NCI-H2196 treated with DMSO at 0.1 percent for 48 hours (cell line): ENCODE measurements at regions not wholly inside any gene's neighbourhood (a gene's known extent, or its start where the extent isn't known, plus 50 kb on each side); places are given as distances from the start of the nearest gene placed in this dataset.

Source experiments
- DNase-seq: peaks from one replicate; lab custom pipeline; 2025; ENCODE audit not compliant: unreplicated experiment; lab: John Stamatoyannopoulos, UW

DNA sequence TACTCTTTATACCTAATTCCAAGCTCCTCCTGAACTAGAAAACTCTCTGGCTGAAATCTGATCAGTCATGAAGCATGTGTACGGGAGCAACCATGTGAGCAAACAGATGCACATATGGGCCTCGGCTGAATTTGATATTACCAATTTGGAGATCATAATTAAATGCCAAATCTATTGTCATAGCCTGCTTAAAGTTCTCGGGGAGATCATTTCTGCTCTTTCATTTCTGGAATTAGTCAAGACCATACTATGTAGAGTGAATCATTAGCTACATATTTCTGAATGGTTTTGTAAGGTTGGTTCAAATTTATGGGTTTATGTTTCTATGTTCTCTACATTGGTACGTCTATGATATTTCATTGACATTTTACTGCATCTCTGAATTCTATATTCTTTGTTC lies 205.5 kb downstream of the UBE2E3 start:
- DNase-seq, result no peak

DNA sequence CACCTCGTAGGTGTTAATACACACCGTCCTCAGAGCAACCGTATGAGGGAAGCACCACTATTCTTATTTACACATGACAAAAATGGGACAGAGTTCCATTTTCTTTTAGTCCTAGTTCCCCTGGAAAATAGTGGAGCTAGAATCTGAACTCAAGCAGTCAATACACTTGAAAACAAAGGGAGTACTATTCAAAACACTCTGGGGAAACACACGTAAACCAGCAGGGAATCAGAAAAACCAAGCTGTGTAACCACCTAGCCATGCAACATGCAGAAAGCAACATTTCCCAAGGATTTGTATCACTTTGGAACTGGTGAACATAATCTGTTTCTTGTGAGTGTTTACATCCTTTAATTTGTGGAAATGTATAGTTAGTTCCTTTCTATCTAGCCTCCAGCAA lies 208.2 kb downstream of the UBE2E3 start:
- no peak for DNase-seq

DNA sequence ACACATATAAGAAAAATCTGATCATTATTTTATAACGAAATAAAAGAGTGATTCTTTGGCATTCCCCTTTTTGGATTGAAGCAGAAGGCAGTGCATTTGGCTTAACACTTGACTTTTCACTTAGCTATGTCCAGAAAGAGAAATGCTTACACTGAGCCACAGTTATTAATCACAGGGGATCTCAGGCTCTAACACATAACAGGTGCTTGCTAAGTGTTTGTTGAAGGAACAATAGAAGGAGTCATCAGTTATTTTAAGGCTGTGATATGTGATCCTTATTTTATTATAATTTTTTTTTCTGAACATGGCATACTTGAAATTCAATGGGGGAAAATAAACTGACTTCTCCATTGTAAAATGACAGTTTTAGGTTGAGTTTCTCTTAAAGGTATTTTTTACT lies 209.5 kb downstream of the UBE2E3 start:
- no peak for DNase-seq

DNA sequence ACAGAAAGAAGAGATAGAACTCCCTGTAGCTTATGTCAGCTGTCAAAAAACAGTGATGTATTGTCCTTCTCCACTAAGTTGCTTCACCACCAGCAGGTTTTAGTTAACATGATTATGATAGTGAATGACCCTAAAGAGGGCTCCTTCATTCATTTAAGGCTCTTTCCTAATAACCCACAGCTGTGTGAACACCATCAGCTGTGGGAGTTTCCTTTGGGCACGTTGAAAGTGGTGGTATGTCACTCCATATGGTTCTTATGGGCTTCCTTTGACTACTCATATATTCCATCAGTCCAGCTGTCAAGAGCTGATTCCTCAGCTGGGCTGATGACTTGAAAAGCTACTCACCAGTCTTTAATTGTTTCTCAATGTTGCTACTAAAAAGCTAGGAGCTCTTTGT lies 210.3 kb downstream of the UBE2E3 start:
- no peak for DNase-seq

DNA sequence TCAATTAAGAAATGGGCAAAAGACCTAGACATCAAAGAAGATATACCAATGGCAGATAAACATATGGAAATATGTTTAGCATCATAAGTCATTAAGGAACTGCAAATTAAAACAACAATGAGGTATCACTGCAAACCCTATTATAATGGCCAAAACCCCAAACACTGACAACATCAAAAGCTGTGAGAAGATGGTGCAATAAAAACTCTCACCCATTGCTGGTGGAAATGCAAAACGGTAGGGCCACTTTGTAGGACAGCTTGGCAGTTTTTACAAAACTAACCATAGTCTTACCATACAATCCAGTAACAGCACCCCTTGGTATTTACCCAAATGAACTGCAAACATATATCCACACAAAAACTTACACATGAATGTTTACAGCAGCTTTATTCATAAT lies 213.1 kb downstream of the UBE2E3 start:
- DNase-seq, result no peak

DNA sequence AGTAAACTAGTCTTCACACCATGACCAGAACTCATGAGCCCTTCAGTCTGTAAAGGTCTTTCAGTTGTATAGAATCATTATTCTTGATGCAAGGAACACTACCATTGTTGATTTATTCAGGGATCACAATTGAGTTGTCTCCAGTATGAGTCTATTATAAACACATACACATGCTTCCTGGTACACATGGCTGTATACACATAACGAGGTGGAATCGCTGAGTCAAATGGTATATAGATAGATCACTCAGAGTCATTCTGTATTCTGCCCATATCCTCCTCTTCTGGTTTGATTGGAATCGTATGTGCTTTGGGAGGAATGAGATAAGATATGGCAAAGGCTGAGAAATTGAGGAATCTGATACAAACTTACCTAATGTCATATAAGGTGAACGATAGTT lies 216.0 kb downstream of the UBE2E3 start:
- no peak for DNase-seq

DNA sequence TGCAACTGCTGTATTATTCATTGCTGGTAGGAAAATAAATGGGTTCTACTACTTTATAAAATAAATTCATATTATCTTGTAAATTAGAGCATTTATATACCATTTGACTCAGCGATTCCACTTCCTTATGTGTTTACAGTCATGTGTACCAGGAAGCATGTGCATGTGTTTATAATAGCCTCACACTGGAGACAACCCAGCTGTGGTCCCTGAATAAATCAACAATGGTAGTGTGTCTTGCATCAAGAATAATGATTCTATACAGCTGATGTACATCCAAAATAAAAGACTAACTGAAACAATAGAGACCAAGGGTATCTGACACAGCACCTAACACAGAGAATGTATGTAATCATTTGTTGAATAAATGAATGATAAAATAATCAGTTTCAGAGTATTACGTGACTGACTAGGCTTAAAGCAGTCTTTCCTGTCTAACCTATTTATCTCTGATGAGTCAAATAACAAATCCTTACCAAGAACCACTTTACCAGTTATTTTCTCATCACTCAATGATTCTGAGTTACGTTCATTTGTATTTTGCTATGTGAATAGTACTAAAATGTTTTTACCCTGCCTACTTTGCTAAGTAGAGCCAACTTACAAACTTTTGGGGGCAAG lies 216.8 kb downstream of the UBE2E3 start:
- no peak for DNase-seq

DNA sequence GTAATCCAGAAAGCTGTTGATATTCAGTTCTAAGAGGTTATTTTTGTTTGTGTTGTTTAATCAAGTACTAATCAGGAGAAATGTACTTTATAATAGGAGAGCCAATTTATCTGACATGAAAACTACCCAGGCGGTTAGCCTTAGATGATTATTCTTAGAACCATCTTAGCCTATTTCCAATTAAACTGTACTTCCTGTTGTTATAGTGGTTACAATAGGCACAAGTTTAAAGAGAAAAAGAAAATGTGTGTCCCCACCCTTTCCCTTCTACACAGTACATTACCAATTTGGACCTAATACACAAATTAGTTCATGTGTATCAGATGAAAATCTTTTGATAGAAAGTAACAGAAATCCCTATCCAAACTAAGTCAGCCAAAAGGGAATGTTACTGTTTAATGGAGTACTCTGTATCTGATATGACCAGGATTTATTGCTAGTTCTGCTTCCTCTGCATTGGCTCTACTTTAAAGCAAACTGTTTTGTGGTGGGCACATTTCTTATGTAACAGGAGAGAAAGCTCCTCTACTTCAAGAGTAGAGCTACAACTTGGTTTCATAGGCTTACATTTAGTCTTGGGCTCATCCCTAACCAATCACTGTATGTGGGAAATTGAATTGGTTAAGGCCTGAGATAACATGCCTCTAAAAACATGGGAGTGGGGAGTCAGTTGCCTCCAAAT lies 217.9 kb downstream of the UBE2E3 start:
- no peak for DNase-seq

DNA sequence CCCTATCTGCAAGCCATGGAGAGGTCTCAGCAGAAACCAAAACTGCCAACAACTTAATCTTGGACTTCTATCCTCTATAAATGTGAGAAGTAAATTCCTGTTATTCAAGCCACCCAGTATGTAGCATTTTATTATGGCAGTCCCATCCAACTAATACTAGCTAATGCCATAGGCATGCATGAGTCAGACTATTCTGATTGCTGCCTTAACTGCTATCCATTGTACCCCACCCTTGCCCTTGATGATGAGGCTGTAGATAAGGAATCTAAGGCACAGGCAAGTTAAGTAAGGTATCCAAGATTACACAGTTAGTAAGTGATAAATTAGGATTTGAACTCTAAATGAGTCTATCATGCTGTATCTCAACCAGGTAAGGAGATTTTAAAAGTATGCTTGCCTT lies 223.0 kb downstream of the UBE2E3 start:
- DNase-seq, result no peak

DNA sequence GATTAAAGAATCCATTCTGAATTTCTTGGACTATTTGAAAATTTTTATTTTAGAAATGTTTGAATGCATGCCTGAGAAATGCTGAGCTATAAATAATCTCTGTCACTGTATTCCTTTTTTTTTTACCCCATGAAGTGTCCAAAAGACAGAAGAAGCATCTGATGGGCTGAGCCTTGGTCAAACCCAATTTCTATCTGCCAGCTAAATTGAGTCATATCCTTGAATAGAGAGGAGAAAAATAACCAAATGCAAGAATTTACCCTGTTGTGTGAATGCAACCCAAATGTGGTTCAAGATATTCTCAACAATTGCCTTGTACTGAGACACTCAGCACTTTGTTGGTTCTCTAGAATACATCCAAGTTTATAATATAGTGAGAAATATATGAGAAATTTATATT lies 223.5 kb downstream of the UBE2E3 start:
- no peak for DNase-seq

DNA sequence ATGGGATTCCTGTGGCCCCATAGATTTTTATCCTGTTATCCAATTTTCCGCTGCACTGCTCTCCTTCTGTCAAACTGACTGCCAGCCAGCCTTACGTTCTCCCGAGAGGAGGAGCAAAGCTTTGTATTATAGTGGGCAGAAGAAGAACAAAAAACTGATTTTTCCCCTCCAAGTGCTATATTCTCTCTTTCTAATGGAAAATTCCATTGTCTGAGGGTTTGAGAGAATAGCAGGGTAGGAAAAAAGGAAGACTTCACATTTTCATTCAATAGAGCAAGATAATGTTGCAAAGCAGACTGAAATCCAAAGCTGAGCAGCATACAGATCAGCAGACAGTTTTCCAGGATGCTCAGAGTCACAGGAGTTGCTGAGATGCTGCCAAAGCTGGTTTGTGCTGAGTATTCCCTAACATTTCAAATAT lies 238.0 kb downstream of the UBE2E3 start:
- DNase-seq, result no peak

DNA sequence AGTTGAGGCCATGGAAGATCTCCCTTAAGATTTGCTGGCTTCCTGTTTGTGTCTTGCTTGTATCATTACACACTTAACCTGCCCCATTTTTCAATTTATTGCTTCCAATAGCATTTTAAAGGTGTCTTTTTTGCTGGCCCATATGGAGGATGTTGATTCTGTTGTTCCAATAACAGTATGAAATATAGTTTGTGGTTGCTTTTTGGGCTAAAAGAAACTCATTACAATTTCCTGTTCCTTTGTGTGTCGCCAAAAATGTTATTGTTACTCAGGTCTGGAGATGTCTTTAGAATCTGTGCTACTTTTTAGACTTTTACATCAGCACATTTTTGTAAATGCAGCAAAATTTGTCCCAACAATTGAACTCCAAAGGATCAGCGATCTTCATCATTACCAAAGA lies 234.0 kb upstream of the ITGA4 start:
- DNase-seq, result no peak

DNA sequence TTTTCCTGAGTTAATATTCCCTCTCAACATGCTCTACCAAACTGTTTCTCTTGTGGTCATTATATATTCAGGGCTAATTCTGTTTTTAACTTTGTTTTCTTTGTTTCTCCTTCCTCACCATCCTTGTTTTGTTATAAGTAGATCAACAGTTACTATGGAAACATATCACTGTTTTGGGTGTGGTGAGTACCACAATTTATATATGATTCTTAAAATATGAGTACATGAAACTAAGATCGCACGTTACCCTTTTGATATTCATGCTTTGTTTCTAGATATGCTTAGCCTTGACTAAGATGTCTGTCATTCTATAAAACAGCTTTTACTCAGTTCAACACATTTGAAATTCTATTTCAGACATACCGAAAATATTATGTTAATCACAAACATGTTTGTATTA lies 232.3 kb upstream of the ITGA4 start:
- no peak for DNase-seq

DNA sequence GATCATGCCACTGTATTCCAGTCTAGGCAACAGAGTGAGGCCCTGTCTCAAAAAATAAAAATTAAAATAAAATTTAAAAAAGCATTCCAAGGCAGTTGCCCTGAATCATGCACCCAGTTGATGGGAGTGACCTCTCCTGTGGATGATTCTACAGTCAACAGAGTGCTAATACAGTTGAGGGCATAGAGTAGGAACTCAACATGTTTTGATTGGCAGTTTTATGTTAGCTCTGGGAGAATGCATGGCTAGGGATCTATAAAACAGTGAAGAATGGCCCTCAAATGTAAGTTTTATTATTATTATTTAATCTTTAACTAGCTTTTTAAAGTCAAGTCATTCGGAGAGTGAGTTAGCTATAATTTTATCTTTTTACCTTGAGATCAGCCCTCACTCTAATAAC lies 228.5 kb upstream of the ITGA4 start:
- DNase-seq, result no peak

DNA sequence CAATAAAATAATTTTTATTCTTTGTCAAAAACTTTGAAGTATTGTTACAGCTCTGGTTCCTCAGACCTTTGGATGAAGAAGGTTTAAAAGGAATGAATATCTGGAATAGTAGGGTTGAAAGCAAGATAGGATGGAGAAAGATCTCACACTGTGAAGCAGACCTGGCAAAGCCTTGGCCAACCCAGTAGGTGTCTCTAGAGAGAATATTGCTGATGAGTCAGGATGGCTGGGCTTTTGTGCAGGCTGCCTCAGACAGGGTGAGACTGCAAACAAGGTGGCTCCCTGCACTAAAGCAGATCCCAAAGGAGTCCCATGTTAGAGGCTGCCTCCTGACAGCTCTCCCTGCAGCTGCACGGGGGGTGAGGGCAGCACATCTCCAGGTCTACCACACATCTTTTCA lies 226.0 kb upstream of the ITGA4 start:
- DNase-seq, result no peak

DNA sequence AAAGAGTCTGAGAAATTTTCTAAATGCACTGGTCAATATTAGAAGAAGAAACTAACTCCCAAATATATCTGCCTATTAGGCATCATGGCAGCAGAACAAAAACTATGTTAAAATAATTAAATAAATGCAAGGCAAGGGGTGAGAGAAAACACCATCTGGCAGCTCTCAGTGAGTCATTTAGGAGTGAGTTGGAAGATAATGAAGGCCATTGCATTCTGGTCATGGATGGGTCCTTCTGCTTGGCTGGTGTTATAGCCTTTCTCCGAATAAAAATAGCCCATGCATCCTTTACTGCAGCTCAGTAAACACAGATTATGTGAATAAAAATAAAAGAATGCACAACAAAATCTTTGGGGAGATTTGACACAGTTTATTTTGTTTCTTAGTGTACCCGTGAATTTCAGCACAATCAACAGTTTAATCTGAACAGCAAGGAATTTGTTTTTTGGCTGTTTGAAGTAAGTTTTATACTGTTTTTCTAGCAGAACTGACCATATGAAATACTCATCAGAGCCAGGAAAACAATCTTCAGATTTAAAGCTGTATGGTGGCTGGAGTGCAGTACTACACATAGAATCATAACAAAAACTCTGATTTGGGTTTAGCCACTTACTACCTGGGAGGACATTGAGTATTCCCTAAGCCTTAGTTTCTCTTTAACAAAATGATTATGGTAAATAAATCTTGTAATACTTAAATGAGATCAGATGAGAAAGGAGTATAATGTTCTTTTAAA lies 225.1 kb upstream of the ITGA4 start:
- DNase-seq, result no peak

DNA sequence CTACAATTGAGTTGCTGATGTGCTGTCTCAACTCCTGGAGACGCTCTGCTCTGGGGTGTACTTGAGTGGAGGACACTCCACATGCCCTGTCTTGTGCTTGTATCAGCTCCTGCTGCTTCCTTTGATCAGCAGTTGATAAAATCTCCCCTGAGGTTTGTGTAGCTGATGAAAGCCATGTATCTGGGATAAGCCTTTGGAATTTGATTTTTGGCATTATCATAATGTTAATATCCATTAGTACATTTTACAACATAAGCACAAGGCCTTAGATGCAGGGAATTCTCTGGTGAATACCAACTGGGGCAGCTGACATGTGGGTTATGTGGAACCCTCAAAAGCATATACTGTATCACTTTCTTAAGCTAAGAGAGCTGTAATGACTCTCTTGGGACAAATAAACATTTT lies 222.7 kb upstream of the ITGA4 start:
- DNase-seq, result no peak

DNA sequence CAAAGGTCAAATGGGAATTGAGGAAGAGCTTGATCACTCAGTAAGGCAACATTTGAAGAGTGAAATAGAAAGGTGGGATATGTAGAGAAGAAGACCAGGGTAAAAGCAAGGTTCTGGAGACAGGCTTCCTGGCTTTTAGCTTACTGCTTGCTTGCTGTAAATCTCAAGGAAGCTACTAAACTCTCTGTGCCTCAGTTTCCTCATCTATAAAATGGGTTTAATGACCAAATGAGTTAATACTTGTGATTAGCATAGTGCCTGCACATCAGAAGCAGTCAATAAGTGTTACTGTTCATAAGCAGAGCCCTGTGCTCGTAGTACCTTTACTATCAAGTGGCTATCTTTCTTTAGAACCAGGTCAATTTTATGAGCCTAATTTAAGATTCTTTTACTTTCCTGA lies 222.2 kb upstream of the ITGA4 start:
- no peak for DNase-seq

DNA sequence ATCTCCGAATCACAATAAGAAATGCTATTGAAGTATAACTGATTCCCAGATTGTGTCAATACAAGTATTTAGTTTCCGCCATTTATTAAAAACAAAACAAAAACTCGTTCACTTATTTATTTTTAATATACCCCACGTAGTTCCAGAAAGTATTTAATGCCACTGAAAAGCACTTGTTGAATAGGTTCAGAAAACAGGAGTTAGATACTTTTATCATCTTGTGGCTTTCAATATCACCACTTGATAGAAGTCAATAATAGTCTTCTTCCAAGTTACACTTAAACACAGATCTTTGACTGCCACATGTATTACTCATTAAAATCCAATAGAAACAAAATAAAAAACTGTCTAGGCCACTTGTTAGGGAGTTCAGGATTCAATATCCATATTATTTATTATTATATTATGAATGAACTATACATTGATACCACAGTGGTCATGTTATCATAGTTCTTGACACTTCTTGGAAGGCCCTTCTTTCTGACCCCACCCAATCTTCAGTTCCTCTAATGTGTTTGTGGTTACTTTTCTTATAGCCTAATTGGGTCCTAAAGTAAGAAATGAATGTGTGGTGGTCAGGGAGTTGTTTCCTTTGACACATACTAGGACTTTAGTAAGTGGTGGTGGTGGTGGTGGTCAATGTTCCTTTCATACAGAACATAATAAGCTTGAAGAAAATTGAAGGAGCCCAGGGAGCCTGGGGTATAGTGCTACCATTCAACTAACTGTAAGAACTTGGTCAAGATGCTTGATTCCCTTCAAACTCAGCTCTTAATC lies 221.3 kb upstream of the ITGA4 start:
- DNase-seq, result no peak

DNA sequence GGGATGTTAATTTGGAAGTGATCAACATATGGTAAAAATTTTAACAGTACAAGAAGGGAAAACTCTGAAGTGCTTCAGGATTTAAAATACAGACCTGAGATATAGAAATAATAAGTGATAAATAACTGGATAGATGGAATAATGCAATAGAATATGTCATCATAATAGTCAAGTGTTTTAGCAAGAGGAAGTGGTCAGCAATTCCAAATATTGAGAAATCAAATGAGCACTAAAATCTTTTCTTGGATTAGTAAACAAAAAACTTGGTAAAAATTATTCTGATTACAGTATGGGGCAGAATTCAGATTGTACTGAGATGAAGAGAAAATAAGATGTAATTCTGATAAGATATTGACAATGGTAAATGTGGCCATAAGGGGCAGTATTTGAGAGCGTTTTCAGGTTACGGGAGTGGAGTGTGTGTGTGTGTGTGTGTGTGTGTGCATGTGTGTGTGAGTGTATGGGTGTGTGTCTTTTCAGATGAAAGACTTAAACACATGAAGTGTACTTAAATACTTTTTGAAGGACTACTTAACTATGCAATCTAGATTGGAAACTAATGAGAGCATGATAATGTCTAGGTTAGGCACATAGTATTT lies 217.9 kb upstream of the ITGA4 start:
- no peak for DNase-seq

DNA sequence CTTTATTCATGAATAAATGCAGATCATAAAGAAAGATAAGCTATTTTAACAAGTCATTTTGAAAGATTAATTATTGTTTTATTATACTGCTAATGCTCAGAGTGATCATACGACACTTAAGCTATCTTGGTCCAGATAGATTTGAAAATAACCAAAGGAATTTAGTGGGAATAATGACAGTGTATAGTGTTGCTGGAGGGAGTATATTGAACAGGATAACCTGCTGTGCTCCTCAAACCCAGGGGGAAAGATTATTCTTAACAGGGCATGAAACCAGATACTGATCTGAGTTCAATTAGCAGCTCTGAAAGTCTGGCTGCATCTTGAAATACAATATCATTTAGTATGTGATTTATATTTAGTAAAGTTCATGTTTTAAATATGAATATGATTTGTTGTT lies 216.3 kb upstream of the ITGA4 start:
- no peak for DNase-seq
